ENCODE measurements at regions not wholly inside any gene's neighbourhood (a gene's known extent, or its start where the extent isn't known, plus 50 kb on each side); places are given as distances from the start of the nearest gene placed in this dataset.

DNA sequence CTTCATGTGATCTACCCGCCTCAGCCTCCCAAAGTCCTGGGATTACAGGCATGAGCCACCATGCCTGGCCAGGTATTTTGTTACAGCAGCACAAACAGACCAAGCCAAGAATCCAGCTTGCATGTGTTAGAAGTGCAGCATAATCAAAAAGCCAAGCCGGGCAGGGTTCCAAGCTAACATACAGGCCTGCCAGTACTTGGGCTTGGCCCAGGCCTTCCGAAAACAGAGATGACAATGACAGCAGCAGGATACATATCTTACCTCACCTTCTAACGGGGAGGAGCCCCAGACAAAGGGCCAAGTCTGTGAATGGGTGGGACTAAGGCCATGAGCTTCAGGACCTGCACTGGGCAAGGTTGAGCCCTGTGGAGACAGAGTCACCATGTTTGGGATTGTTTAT is 91.4 kb upstream of the ZNF462 start:
- no peak for TF ChIP-seq POLR2A (IDR thresholded peaks at IDR 0.05)
- TF ChIP-seq, protein P1, sequence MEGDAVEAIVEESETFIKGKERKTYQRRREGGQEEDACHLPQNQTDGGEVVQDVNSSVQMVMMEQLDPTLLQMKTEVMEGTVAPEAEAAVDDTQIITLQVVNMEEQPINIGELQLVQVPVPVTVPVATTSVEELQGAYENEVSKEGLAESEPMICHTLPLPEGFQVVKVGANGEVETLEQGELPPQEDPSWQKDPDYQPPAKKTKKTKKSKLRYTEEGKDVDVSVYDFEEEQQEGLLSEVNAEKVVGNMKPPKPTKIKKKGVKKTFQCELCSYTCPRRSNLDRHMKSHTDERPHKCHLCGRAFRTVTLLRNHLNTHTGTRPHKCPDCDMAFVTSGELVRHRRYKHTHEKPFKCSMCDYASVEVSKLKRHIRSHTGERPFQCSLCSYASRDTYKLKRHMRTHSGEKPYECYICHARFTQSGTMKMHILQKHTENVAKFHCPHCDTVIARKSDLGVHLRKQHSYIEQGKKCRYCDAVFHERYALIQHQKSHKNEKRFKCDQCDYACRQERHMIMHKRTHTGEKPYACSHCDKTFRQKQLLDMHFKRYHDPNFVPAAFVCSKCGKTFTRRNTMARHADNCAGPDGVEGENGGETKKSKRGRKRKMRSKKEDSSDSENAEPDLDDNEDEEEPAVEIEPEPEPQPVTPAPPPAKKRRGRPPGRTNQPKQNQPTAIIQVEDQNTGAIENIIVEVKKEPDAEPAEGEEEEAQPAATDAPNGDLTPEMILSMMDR (IDR thresholded peaks at IDR 0.05) = no peak

Measured in Peyer's patch (tissue), 4 donors.